ENCODE measurements at regions not wholly inside any gene's neighbourhood (a gene's known extent, or its start where the extent isn't known, plus 50 kb on each side); places are given as distances from the start of the nearest gene placed in this dataset.

DNA sequence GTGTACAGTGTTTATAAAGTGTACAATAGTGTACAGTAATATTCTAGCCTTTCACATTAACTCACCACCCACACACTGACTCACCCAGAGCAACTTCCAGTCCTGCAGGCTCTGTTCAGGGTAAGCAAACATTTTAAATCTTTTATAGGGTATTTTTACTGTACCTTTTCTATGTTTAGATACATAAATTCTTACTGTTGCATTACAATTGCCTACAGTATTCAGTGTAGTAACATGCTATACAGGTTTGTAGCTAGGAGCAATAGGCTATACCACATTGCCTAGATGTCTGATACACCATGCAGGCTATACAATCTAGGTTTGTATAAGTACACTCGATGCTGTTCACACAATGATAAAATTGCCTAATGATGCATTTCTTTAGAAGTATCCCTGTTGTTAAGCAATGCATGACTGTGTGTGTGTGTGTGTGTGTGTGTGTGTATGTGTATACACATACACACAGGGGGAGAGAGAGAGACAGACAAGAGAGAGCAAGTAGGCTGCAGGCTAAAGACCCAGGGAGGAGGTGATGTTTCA lies 72.5 kb upstream of the PRR23C start:
- TF ChIP-seq, protein P1, sequence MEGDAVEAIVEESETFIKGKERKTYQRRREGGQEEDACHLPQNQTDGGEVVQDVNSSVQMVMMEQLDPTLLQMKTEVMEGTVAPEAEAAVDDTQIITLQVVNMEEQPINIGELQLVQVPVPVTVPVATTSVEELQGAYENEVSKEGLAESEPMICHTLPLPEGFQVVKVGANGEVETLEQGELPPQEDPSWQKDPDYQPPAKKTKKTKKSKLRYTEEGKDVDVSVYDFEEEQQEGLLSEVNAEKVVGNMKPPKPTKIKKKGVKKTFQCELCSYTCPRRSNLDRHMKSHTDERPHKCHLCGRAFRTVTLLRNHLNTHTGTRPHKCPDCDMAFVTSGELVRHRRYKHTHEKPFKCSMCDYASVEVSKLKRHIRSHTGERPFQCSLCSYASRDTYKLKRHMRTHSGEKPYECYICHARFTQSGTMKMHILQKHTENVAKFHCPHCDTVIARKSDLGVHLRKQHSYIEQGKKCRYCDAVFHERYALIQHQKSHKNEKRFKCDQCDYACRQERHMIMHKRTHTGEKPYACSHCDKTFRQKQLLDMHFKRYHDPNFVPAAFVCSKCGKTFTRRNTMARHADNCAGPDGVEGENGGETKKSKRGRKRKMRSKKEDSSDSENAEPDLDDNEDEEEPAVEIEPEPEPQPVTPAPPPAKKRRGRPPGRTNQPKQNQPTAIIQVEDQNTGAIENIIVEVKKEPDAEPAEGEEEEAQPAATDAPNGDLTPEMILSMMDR (conservative IDR thresholded peaks at IDR 0.05 in 1 of 2, IDR thresholded peaks at IDR 0.05 in 1 of 2; ENCODE audit: low read depth in 1 of 2, low read length in 2 of 2): no peak
- TF ChIP-seq EZH2 (IDR thresholded peaks at IDR 0.05; ENCODE audit: low read length, missing control alignments): no peak

Data from fibroblast of lung (primary cell).